GM12874 (cell line): ENCODE measurements at regions not wholly inside any gene's neighbourhood (a gene's known extent, or its start where the extent isn't known, plus 50 kb on each side); places are given as distances from the start of the nearest gene placed in this dataset.

ENCODE experiments used
- CTCF ChIP-seq: IDR thresholded peaks from 2 replicates; pipeline ENCODE4 v1.5.1; 2011; ENCODE audit warnings: low read depth, mild to moderate bottlenecking, control low read depth, low read length, moderate library complexity; ENCODE audit not compliant: insufficient read depth

GRCh38 chr2:215817046-215817445 lies 196.3 kb downstream of the MREG start:
- TF ChIP-seq CTCF: no peak

GRCh38 chr2:215816424-215816823 lies 196.9 kb downstream of the MREG start:
- TF ChIP-seq CTCF: no peak

GRCh38 chr2:215815960-215816359 lies 197.4 kb downstream of the MREG start:
- no peak for TF ChIP-seq CTCF

- no peak for TF ChIP-seq CTCF
Observed at GRCh38 chr2:215812966-215813365, 200.4 kb downstream of the MREG start.

GRCh38 chr2:215811409-215812345 lies 201.7 kb downstream of the MREG start:
- TF ChIP-seq CTCF: no peak

- no peak for TF ChIP-seq CTCF
Observed at GRCh38 chr2:215811003-215811402, 202.3 kb downstream of the MREG start.

GRCh38 chr2:215808996-215809395 lies 204.4 kb downstream of the MREG start:
- TF ChIP-seq CTCF: no peak
